Activated CD4-positive, alpha-beta T cell treated with anti-CD3 and anti-CD28 coated beads for 48 hours (primary cell): ENCODE measurements at regions not wholly inside any gene's neighbourhood (a gene's known extent, or its start where the extent isn't known, plus 50 kb on each side); places are given as distances from the start of the nearest gene placed in this dataset.

ENCODE experiments used
- DNase-seq: peaks from one replicate; pipeline ENCODE4 v3.0.0-alpha.2; 2020

GRCh38 chr15:93294896-93295295 lies 205.9 kb upstream of the RGMA start:
- DNase-seq, result no peak

- no peak for DNase-seq
Observed at GRCh38 chr15:93294066-93294465, 205.1 kb upstream of the RGMA start.

- no peak for DNase-seq
Observed at GRCh38 chr15:93291380-93291779, 202.4 kb upstream of the RGMA start.

GRCh38 chr15:93290618-93290946 lies 201.6 kb upstream of the RGMA start:
- DNase-seq, result no peak

- DNase-seq, result no peak
Observed at GRCh38 chr15:93289941-93290617, 201.1 kb upstream of the RGMA start.

GRCh38 chr15:93288728-93289294 lies 199.8 kb upstream of the RGMA start:
- DNase-seq, result no peak

GRCh38 chr15:93286446-93286845 lies 197.4 kb upstream of the RGMA start:
- DNase-seq, result no peak

- DNase-seq, result no peak
Observed at GRCh38 chr15:93283854-93284253, 194.8 kb upstream of the RGMA start.

- DNase-seq, result no peak
Observed at GRCh38 chr15:93282808-93283207, 193.8 kb upstream of the RGMA start.

- DNase-seq, result no peak
Observed at GRCh38 chr15:93278783-93279182, 189.8 kb upstream of the RGMA start.

- no peak for DNase-seq
Observed at GRCh38 chr15:93278006-93278405, 189.0 kb upstream of the RGMA start.

GRCh38 chr15:93274257-93274656 lies 185.2 kb upstream of the RGMA start:
- no peak for DNase-seq

- no peak for DNase-seq
Observed at GRCh38 chr15:93271871-93272270, 182.9 kb upstream of the RGMA start.

GRCh38 chr15:93270937-93271467 lies 182.0 kb upstream of the RGMA start:
- DNase-seq, result no peak

GRCh38 chr15:93268066-93268465 lies 179.1 kb upstream of the RGMA start:
- DNase-seq, result no peak

- no peak for DNase-seq
Observed at GRCh38 chr15:93266291-93266690, 177.3 kb upstream of the RGMA start.

- DNase-seq, result no peak
Observed at GRCh38 chr15:93265111-93265556, 176.1 kb upstream of the RGMA start.

- DNase-seq, result no peak
Observed at GRCh38 chr15:93261845-93262244, 172.8 kb upstream of the RGMA start.

GRCh38 chr15:93257920-93258319 lies 168.9 kb upstream of the RGMA start:
- DNase-seq, result no peak

- no peak for DNase-seq
Observed at GRCh38 chr15:93253681-93254080, 164.7 kb upstream of the RGMA start.

- no peak for DNase-seq
Observed at GRCh38 chr15:93252780-93253179, 163.8 kb upstream of the RGMA start.

- DNase-seq, result no peak
Observed at GRCh38 chr15:93250950-93251349, 161.9 kb upstream of the RGMA start.

- DNase-seq, result no peak
Observed at GRCh38 chr15:93250209-93250608, 161.2 kb upstream of the RGMA start.

- no peak for DNase-seq
Observed at GRCh38 chr15:93249623-93250022, 160.6 kb upstream of the RGMA start.
